ENCODE measurements at regions not wholly inside any gene's neighbourhood (a gene's known extent, or its start where the extent isn't known, plus 50 kb on each side); places are given as distances from the start of the nearest gene placed in this dataset.
"Not testable (repeated sequence)": the region's sequence is repeated elsewhere in the genome, so short reads cannot be mapped to it uniquely, and the experiment has no call there.

DNA sequence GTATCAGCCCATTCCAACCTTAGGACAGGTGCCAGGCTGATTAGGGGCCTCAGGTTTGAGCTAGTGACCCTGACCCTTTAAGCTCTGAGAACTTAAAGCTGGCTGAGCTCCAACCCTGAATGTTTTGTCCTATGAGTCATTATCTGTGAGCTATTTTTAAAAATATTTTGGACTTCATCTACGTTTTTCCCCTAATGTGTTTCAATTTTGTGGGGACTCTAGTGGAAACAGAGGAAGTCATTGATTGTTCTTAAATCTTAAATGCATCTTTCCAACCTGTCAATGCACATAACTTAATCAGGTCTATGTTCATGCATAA lies 56.8 kb downstream of the SPATA31A6 start:
- TF ChIP-seq, protein P1, sequence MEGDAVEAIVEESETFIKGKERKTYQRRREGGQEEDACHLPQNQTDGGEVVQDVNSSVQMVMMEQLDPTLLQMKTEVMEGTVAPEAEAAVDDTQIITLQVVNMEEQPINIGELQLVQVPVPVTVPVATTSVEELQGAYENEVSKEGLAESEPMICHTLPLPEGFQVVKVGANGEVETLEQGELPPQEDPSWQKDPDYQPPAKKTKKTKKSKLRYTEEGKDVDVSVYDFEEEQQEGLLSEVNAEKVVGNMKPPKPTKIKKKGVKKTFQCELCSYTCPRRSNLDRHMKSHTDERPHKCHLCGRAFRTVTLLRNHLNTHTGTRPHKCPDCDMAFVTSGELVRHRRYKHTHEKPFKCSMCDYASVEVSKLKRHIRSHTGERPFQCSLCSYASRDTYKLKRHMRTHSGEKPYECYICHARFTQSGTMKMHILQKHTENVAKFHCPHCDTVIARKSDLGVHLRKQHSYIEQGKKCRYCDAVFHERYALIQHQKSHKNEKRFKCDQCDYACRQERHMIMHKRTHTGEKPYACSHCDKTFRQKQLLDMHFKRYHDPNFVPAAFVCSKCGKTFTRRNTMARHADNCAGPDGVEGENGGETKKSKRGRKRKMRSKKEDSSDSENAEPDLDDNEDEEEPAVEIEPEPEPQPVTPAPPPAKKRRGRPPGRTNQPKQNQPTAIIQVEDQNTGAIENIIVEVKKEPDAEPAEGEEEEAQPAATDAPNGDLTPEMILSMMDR (IDR thresholded peaks at IDR 0.05), result not testable (repeated sequence)
- TF ChIP-seq POLR2A, POLR2AphosphoS5 (IDR thresholded peaks at IDR 0.05): not testable (repeated sequence)

Data from breast epithelium (tissue), 3 donors.